Gastroesophageal sphincter (tissue), 3 donors: ENCODE measurements at regions not wholly inside any gene's neighbourhood (a gene's known extent, or its start where the extent isn't known, plus 50 kb on each side); places are given as distances from the start of the nearest gene placed in this dataset.

Experiments used
- CTCF ChIP-seq, 4 experiments: fragments of 200-600 bp in 2 of 4; fragments of 450-650 bp in 2 of 4; sonication (generic) in 1 of 4; IDR thresholded peaks; one replicate each; pipeline ENCODE4 v1.5.1; 2017 to 2019; ENCODE audit warnings: antibody characterized with exemption in 4 of 4, mild to moderate bottlenecking in 2 of 4, moderate library complexity in 2 of 4
- EP300 ChIP-seq: sonication (generic); formaldehyde crosslinking; IDR thresholded peaks from one replicate; pipeline ENCODE4 v1.6.1; 2017; ENCODE audit warnings: antibody characterized with exemption, mild to moderate bottlenecking
- POLR2A ChIP-seq, 2 donors: fragments of 450-650 bp; IDR thresholded peaks; one replicate each; pipeline ENCODE4 v1.6.1; 2017; ENCODE audit warnings: antibody characterized with exemption in 2 of 2, mild to moderate bottlenecking in 2 of 2, moderate library complexity in 1 of 2

GRCh38 chr16:74230126-74230525 lies 66.5 kb upstream of the PSMD7 start:
- TF ChIP-seq CTCF (IDR thresholded peaks at IDR 0.05), result no peak
- no peak for TF ChIP-seq EP300
- no peak for TF ChIP-seq POLR2A (IDR thresholded peaks at IDR 0.05)
